Omental fat pad (tissue), 3 donors: ENCODE measurements at regions not wholly inside any gene's neighbourhood (a gene's known extent, or its start where the extent isn't known, plus 50 kb on each side); places are given as distances from the start of the nearest gene placed in this dataset.

Experiments used
- ATAC-seq: fragments of 150-250 bp; one replicate; pipeline ENCODE4 v1.9.1; 2016; ENCODE audit warnings: mild to moderate bottlenecking, moderate library complexity; ENCODE audit not compliant: low FRiP score
- DNase-seq: peaks from one replicate; pipeline ENCODE4 v3.0.0-alpha.2; 2019; ENCODE audit warnings: low spot score
- CTCF ChIP-seq, 3 donors: fragments of 450-650 bp; IDR thresholded peaks; one replicate each; pipeline ENCODE4 v1.5.1; 2016 to 2017; ENCODE audit warnings: antibody characterized with exemption in 3 of 3, mild to moderate bottlenecking in 3 of 3, moderate library complexity in 2 of 3

GRCh38 chr7:84803979-84804378 lies 382.9 kb downstream of the SEMA3D start:
- DNase-seq: no peak
- no peak for ATAC-seq
- no peak for TF ChIP-seq CTCF (IDR thresholded peaks at IDR 0.05)

- ATAC-seq: no peak
- no peak for DNase-seq
- no peak for TF ChIP-seq CTCF (IDR thresholded peaks at IDR 0.05)
These were observed 385.5 kb downstream of the SEMA3D start for GRCh38 chr7:84801396-84801795.

- TF ChIP-seq CTCF (IDR thresholded peaks at IDR 0.05): no peak
- no peak for ATAC-seq
- no peak for DNase-seq
These were observed 386.0 kb downstream of the SEMA3D start for GRCh38 chr7:84800846-84801245.

- TF ChIP-seq CTCF (IDR thresholded peaks at IDR 0.05): no peak
- DNase-seq: no peak
- no peak for ATAC-seq
These were observed 387.8 kb downstream of the SEMA3D start for GRCh38 chr7:84799106-84799505.

- TF ChIP-seq CTCF (IDR thresholded peaks at IDR 0.05): no peak
- DNase-seq: no peak
- no peak for ATAC-seq
These were observed 394.5 kb downstream of the SEMA3D start for GRCh38 chr7:84792231-84792893.

- DNase-seq (no peak), ATAC-seq (no peak)
- TF ChIP-seq CTCF (IDR thresholded peaks at IDR 0.05): no peak
These were observed 396.0 kb downstream of the SEMA3D start for GRCh38 chr7:84790882-84791281.

GRCh38 chr7:84786073-84786472 lies 400.8 kb downstream of the SEMA3D start:
- DNase-seq (no peak), ATAC-seq (no peak)
- TF ChIP-seq CTCF (IDR thresholded peaks at IDR 0.05): no peak
